Prostate gland (tissue), 2 donors: ENCODE measurements at regions not wholly inside any gene's neighbourhood (a gene's known extent, or its start where the extent isn't known, plus 50 kb on each side); places are given as distances from the start of the nearest gene placed in this dataset.

Source experiments
- DNase-seq: peaks from one replicate; pipeline ENCODE4 v3.0.0-alpha.2; 2019; ENCODE audit warnings: low spot score
- H3K27ac ChIP-seq, 2 donors: fragments of 200-600 bp; sonication (generic); 2 replicates each; pipeline ENCODE4 v1.5.1; 2017 to 2019
- H3K27me3 ChIP-seq: fragments of 200-600 bp; sonication (generic); replicated peaks from 2 replicates; pipeline ENCODE4 v1.5.1; 2019; ENCODE audit not compliant: insufficient read depth
- H3K36me3 ChIP-seq, 2 donors: fragments of 200-600 bp; sonication (generic); 1 replicate in 1 of 2; 2 replicates in 1 of 2; pipeline versions ENCODE4 v1.5.1 to v1.8.1; 2017 to 2019
- H3K4me1 ChIP-seq: fragments of 200-600 bp; sonication (generic); replicated peaks from 2 replicates; pipeline ENCODE4 v1.5.1; 2019
- H3K4me3 ChIP-seq, 2 donors: fragments of 200-600 bp; sonication (generic); 2 replicates each; pipeline ENCODE4 v1.5.1; 2017 to 2019
- H3K9me3 ChIP-seq: fragments of 200-600 bp; sonication (generic); 2 replicates; pipeline ENCODE4 v1.5.1; 2017
- POLR2A ChIP-seq: fragments of 450-650 bp; IDR thresholded peaks from one replicate; pipeline ENCODE4 v1.6.1; 2016; ENCODE audit warnings: antibody characterized with exemption, mild to moderate bottlenecking
- POLR2AphosphoS5 ChIP-seq: sonication (generic); formaldehyde crosslinking; IDR thresholded peaks from one replicate; pipeline ENCODE4 v1.6.1; 2017; ENCODE audit warnings: antibody characterized with exemption
- WGBS: methylation state at CpG from one replicate; pipeline ENCODE4 v1.1.5; 2018; 5-methylcytosine and 5-hydroxymethylcytosine counted together
- intact Hi-C: fragments of 100-400 bp; cut with DNase I; formaldehyde crosslinking; loops from one replicate; pipeline ENCODE4 v1.14.2; 2022
- TF ChIP-seq, protein P1 (sequence below), 4 experiments: fragments of 200-600 bp in 2 of 4; fragments of 450-650 bp in 2 of 4; sonication (generic) in 2 of 4; IDR thresholded peaks; 1 replicate in 3 of 4; 2 replicates in 1 of 4; pipeline ENCODE4 v1.5.1; 2016 to 2019; ENCODE audit warnings: antibody characterized with exemption in 4 of 4, mild to moderate bottlenecking in 2 of 4, moderate library complexity in 2 of 4

DNA sequence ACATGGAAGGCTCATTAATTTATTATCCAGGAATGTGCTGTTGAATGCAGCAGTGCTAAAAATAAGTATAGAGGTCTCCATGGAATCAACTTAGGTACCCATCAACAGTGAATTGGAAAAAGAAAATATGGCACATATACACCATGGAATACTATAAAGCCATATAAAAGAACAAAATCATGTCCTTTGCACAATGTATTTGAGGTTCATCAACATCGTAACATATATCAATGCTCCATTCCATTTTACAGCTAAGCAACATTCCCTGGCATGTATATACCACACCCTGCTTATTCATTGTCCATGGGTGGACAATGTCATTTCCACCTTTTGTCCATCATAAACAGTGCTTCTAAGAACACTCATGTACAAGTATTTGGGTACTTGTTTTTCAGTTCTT is 147.8 kb upstream of the RASSF8 start:
- intact Hi-C loops = no loop called here
- TF ChIP-seq POLR2A (no peak), POLR2AphosphoS5 (no peak)
- TF ChIP-seq, protein P1, sequence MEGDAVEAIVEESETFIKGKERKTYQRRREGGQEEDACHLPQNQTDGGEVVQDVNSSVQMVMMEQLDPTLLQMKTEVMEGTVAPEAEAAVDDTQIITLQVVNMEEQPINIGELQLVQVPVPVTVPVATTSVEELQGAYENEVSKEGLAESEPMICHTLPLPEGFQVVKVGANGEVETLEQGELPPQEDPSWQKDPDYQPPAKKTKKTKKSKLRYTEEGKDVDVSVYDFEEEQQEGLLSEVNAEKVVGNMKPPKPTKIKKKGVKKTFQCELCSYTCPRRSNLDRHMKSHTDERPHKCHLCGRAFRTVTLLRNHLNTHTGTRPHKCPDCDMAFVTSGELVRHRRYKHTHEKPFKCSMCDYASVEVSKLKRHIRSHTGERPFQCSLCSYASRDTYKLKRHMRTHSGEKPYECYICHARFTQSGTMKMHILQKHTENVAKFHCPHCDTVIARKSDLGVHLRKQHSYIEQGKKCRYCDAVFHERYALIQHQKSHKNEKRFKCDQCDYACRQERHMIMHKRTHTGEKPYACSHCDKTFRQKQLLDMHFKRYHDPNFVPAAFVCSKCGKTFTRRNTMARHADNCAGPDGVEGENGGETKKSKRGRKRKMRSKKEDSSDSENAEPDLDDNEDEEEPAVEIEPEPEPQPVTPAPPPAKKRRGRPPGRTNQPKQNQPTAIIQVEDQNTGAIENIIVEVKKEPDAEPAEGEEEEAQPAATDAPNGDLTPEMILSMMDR (IDR thresholded peaks at IDR 0.05) = no peak

DNA sequence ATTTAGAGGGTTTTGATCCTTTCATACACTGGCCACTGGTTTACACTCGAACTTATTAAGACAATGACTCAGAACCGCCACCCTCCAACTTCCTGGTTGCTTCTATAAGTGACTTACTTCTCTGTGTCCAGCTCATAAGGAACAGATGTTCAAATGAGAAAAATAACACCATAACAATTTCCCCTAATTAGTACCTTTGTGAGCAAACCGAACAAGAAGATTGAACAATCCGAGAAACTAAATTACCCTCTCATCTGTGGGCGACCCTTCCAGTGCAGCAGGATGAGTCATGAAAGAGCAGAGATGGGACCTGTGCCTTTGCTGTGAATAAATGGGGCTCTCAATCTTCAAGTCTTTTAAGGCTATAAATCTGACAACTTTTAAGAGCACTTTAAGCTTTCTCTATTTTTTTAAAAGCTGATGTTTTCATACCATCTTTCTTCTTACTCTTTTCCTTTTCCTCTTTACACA is 146.8 kb upstream of the RASSF8 start:
- TF ChIP-seq POLR2AphosphoS5 = no peak
- no peak for TF ChIP-seq POLR2A
- TF ChIP-seq, protein P1 (IDR thresholded peaks at IDR 0.05) = no peak
- 36% methylated on average over 5 of the region's 5 CpGs for WGBS
- Histone ChIP-seq H3K27ac (no peak overlapping the region), H3K9me3 (no peaks in the 10 kb centered on the region), H3K27me3 (no peaks in the 10 kb centered on the region), H3K36me3 (no peaks in the 10 kb centered on the region), H3K4me1 (no peaks in the 10 kb centered on the region), H3K4me3 (no peak overlapping the region)
- DNase-seq = no peak
- intact Hi-C loops = no loop called here

More for the DNA sequence above, 147.8 kb upstream of the RASSF8 start:
- Histone ChIP-seq H3K36me3 (no peaks in the 10 kb centered on the region), H3K9me3 (no peaks in the 10 kb centered on the region), H3K4me3 (no peak overlapping the region), H3K27me3 (no peaks in the 10 kb centered on the region), H3K27ac (no peak overlapping the region), H3K4me1 (no peaks in the 10 kb centered on the region)
- WGBS = 100% methylated on average over 1 of the region's 1 CpG
- DNase-seq = no peak

DNA sequence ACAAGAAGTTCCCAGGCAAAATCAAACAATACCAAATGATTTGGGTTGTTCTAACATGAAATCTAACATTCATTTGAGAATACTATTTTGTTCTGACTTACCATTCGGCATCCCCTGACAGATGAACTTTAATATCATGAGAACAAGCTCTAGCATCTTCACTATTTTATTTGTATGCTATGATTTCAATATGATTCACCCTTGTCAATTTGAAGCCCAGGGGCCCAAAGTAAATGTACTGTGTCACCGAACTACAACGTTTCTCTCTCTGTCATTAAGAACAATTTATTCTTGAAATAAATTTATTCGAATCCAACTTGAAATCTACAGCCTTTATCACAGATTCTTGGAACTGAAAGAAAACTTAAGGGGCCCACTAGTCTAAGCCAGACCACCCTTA is 146.2 kb upstream of the RASSF8 start:
- TF ChIP-seq POLR2A (no peak), POLR2AphosphoS5 (no peak)
- TF ChIP-seq, protein P1 (IDR thresholded peaks at IDR 0.05) = no peak
- no peak for DNase-seq
- no peak overlapping the region for H3K27ac ChIP-seq
- intact Hi-C loops = no loop called here
- WGBS = 46% methylated on average over 4 of the region's 4 CpGs
- no peaks in the 10 kb centered on the region for H3K36me3 ChIP-seq
- H3K27me3 ChIP-seq = no peaks in the 10 kb centered on the region
- H3K9me3 ChIP-seq = no peaks in the 10 kb centered on the region
- H3K4me1 ChIP-seq = no peaks in the 10 kb centered on the region
- H3K4me3 ChIP-seq = no peak overlapping the region

DNA sequence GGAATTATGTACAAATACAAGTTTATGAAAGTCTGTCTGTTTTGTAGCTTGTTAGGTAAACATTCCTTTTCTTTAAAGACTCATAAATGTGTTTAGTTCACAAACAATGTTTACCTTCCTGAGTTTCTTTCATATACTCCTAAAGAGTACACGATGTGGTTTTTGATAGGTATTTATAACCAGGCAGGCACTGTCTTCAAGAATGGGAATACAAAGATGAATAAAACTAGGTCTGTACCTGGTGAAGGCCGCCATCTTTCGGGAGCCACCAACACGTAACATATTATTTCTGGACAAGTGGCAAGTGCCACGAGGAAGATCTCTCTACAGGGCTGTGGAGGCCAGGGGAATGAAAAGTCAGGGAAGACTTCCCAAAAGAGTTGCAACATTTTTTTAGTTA is 144.6 kb upstream of the RASSF8 start:
- Histone ChIP-seq H3K4me1 (no peaks in the 10 kb centered on the region), H3K27ac (no peak overlapping the region), H3K4me3 (no peak overlapping the region), H3K36me3 (no peaks in the 10 kb centered on the region), H3K27me3 (no peaks in the 10 kb centered on the region), H3K9me3 (no peaks in the 10 kb centered on the region)
- intact Hi-C loops = no loop called here
- DNase-seq = peak; percentile 42
- 62% methylated on average over 5 of the region's 5 CpGs for WGBS
- TF ChIP-seq POLR2A (no peak), POLR2AphosphoS5 (peak; percentile 76)
- TF ChIP-seq, protein P1 (IDR thresholded peaks at IDR 0.05) = no peak

- no peaks in the 10 kb centered on the region for H3K9me3 ChIP-seq
- no peaks in the 10 kb centered on the region for H3K36me3 ChIP-seq
- H3K4me3 ChIP-seq = no peak overlapping the region
- intact Hi-C loops = no loop called here
- WGBS = 89% methylated on average over 3 of the region's 3 CpGs
- H3K27me3 ChIP-seq = no peaks in the 10 kb centered on the region
- H3K27ac ChIP-seq = no peak overlapping the region
- TF ChIP-seq POLR2A = no peak
- TF ChIP-seq POLR2AphosphoS5 = no peak
- TF ChIP-seq, protein P1 (IDR thresholded peaks at IDR 0.05) = no peak
- no peak for DNase-seq
- H3K4me1 ChIP-seq = no peaks in the 10 kb centered on the region
These were observed 141.8 kb upstream of the RASSF8 start for GRCh38 chr12:25816637-25817036.
